Activated T-cell treated with anti-CD3 and anti-CD28 coated beads for 4 hours (primary cell): ENCODE measurements at regions not wholly inside any gene's neighbourhood (a gene's known extent, or its start where the extent isn't known, plus 50 kb on each side); places are given as distances from the start of the nearest gene placed in this dataset.

ENCODE experiments used
- DNase-seq: peaks from one replicate; pipeline ENCODE4 v3.0.0-alpha.2; 2020

DNA sequence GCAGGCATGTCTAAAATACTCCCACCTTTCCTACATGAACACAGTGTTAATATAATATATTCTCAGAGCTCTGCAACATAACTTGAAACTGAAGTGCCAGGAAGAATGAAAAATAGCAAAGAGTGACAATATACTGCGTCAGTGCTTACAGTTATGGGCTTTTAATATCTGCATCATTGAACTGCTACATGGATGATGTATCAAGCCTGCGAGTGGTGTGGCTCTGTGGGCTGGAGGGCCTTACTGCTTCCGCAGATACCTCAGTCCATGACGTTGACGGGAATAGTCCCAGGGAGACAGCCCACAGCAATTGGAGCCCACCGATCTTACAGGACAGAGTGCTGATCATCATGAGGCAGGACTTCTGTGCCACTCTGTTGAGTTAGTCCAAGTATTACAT, 727.0 kb downstream of the NR2F2 start:
- DNase-seq, result no peak

DNA sequence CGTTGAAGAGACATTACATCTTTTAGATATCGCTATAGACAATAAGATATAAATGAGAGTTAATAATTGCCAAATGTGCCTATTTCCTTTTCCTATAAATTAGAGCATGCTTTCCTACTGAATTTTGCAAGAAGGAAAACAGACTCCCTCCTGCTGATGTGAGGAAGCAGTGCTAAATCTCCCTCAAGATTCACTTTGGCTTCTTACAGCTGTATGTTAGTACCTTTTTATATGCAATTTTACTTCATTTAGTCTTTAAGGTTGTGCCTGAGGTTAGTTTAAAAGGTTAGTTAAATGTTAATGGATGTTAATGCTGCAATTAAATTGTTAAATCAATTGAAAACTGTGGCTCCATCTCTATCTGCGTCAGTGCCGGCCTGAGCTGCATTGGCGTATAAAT, 728.8 kb downstream of the NR2F2 start:
- no peak for DNase-seq

DNA sequence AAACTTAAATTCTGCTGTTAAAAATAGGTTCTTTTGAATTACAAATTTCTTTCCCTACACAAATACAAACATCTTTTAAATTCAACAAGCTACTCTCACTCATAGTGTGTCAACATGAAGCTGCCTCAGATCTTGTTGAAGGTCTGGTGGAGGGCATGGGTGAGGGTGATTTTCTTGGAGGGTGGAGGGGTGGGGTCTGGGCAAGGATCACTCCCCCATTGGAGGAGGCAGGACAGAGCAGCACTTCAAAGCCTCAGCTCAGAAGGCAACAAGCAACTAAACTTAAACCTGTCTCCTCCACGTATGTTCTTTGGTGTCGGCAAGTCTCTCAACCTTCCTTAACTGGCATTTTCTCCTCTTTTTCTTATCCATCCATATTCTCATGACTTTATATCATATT, 730.9 kb downstream of the NR2F2 start:
- no peak for DNase-seq

DNA sequence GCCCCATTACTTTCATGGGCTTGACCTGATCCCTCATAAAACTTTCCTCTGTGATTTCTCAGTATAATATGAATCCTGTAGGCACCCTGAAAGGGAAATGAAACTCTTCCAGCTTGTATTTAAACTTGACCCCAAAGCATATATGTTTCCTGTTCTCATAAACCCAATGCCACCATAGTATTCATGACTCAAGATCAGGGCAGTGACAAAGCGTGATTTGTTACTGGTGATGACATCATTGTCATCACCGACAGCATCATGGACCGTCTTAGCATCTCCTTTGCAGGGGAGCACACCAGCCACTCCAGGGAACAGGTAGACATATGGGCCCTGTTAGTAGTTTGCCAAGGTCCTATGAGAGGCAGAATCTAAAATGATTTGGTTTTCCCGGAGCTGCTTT, 741.2 kb downstream of the NR2F2 start:
- no peak for DNase-seq

DNA sequence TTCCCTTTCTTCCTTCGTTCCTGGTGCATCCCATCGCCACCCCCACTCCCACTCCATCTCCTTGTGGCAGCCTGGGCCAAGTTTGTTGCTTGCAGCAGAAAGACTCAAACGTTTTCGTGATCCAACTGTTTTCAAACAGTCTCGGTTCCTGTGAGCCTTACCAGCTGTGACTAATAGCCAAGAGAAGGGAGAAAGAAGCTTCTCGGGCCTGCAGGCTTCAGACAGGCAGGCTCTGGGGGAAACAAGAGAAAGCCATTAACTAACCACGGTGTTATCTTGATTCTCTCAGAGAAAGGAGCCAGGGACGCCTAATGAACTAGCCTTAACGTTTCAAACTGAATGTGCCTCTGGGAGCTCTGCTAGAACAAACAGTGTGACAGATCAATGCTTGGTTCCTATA, 742.0 kb downstream of the NR2F2 start:
- no peak for DNase-seq

DNA sequence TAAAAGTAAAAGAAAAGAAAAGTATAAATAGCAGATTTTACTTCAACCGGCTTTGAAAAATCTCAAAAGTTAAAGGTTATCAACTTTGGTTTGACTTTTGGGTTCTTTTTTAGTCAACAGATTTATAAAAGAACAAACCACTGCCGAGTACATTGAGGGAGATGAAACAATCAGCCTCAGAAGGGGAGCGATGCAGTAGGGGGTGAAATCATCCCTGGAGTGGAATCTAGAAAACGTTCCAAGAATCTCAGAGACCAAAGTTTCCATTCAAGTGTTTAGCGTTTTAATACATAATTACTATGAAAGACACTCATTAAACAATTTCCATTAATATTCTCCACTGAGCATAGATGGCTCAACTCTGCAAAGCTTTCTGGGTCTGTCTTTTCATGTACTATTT, 745.5 kb downstream of the NR2F2 start:
- no peak for DNase-seq

DNA sequence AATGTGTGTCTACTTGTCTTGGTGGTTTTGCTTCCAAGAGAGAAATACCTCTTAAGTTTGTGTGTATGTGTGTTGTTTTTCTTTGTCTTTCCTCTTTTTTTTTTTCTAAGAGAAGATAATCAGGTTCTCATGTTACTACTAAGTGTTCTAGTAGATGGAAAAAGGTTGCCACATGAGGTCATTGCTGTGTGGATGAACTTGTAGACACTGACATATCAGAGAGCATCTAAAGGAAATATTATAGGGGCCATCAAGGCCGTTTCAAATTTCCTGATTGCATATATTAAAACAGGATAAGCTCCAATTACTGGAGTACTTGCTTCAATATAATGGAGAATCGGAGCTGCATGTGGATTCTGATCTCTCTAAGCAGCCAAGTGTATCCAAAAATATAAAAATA, 747.5 kb downstream of the NR2F2 start:
- no peak for DNase-seq

DNA sequence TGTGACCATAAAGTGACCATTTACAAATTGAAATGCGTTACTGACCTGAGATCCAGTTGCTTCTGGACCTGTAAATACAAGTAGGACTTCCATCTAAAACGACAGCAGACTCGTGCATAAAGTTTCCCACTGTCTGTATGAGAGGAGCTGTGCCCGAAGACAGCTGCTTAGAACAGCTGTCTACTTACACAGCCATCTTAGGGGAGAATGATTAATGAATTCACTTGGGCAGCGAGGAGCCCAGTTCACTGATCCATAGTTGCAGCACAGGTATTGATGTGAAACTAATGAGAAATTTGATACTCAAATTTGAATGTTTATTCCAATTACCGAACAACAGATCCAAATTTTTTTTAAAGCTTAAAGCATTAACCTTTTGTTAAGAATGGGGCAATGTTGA, 748.1 kb downstream of the NR2F2 start:
- no peak for DNase-seq

DNA sequence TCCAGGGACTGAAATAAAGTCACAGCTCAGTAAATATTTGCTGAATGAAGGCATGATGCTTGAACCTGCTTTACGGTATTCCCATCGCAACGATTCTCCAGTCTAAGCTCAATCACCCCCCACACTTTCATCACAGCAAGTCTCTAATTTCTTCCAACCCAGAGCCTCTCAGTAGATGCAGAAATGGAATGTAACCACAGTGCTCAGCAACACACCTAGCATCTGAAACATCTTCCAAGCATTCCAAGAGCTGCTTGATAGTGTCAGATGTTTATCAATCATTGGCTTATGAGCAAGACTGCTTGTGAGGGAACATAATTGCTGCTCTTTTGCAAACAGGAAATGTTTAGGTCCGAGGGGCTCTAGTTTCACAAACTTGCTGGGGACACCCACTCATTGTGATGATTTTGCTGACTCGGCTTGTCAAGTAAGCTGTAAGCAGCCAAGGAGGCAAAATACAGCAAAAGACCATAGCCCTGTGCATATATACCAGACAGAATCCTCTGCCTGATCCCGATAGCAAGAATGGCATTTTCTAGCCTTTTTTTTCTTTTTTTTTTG, 751.2 kb downstream of the NR2F2 start:
- no peak for DNase-seq

DNA sequence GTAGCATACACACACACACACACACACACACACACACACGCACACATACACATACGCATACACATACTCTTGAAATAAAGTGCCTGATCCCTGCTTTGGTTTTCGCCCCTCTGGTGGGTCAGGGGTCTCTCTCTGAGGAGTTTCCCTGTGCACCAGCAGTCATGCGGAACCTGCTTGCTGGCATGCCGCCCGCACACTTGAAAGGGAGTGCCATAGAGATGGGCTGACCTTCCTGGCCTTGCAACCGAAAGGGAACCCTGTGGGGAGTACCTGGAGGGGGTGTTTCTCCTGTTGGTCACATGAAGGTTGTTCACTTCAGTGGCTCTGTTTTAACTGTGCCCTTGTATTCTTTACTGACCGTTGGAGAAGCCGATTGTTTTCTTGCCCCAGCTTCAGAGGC, 752.3 kb downstream of the NR2F2 start:
- DNase-seq, result no peak

DNA sequence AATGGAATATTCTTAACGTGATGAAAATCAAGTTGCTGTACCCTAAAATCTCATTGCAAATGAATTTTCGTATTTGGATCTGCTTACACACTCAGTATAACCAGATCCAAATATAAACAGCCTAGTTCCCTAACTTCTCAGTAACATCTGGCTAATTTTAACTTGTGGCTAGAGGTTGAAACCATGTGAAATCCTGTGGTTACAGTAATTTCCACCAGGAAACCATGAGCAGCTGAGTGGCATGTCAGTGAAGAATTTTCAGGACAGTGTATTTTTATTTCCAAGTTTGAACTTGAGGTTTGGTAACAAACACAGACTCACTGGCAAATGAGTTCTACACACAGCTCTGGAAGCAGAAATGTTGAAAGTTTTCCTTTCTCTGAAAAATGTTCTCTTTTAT, 754.1 kb downstream of the NR2F2 start:
- DNase-seq, result no peak

DNA sequence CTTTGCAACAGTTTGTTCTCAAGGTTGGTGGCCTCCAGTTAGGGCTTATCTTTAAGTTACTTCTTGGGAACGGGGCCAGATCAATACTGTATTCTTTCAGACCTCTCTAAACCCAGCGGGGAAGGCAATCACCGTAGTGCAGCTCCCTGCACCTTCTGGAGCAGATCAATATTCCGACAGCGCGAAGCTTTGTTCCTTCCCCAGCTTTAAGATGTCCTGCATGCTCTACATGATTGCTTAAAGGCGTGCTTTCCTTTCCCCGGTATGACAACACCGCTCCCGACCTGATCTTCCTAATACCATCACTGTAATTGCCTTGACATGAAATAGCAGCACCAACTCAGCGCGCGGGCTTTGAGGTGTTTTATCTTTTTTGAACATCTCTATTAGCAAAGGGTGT, 755.2 kb downstream of the NR2F2 start:
- no peak for DNase-seq

DNA sequence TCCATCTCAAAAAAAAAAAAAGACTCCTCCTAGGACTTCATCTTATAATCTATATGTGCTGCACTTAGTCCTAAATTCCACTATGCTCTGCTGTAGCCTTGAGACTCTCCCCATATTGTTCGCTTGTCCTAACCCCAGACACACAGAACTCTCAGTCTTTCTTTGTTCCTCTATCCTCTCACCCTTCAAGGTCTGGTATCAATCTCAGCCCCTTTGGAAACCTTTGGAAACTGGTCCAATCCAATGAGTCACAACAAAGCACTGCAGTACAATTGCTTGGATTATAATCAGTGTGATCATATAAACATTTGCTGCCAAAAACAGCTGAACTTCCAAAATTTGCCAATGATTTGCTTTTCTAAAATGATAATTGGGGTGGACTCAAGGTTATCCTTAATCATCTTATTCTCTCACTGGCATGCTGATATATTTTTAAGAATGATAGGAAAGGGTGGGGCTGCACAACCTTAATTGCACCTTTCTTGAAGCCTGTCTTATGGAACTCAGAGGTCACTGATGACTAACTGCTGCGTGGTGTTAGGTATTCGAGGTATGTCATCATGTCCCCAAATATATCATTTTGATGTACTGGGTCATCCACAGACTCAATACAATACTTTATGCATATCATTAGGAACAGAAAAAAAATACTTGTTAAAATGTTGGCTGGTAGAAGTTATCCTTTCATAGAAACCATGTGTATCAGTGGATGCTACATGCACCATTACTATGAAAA, 756.7 kb downstream of the NR2F2 start:
- no peak for DNase-seq

DNA sequence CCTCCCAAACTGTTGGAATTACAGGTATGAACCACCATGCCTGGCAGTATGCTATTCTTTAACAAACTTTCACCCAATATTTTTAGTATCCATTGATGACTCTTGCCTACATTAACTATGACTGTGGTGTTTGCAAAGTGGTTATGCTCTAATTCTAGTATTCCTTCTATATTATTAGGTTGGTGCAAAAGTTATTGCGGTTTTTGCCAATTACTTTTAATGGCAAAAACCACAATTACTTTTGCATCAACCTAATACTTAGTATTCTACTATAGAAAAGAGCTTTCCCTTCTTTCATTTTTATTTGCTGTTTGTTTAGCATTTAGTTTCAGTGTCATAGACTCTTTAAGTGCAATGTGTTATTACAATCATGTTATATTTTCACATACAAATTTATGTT, 760.6 kb downstream of the NR2F2 start:
- no peak for DNase-seq

DNA sequence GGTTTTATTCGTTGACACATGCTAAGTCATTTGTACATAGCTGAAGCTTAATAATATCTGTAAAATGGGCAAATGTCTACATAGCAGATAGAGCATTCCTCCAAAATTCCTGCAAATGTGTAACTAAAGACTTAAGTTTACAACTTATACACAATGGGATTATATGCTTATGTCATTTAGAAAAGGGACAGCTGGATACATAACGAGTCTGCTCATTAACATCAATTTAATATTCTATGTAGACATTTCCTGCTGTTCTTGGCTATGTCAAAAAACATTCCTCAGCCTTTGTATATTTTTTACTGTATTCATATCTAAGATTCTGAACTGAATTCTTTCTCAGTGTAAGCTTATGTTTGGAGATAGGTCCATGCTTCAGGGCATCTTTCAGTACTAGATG, 762.2 kb downstream of the NR2F2 start:
- no peak for DNase-seq

DNA sequence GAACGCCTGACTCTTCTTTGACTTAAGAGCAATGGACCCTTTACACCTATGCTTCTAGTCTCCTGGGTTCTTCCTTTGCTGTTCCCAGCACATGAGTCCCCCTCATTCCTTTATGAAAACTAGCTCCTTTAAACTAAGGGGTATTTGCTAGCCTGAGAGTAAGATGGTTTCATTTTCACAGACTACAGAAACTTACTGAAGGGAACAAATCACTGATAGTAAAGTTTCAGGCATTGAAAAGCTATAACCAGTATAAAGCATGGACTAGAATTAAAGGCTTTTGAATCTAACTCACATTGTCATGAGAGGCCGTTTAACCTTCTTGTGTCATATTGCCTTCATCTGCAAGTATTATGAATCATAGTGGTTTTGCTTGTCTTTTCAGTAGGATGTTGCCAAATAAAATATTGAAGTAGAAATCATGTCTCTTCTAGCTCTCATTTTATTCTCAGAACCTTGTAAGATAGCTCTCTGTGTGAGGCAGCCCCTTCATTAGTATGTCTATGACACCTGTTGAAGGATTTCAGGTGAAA, 765.9 kb downstream of the NR2F2 start:
- DNase-seq, result no peak

DNA sequence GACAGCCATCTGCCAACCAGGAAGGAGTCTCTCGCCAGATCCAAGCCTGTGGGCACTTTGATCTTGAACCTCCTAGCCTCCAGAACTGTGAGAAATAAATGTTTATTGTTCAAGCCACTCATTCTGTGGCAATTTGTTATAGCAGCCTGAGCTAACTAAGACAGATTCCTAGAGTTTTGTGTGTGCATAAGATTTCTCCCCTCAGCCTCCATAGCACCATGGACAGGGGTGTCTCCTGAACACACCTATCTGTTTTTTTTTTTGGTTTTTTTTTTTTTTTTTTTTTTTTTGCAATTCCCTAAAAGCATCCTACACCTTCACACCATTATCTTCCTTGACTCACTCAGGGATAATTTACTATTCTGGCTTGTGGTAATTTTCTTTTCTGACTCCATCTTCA, 768.5 kb downstream of the NR2F2 start:
- no peak for DNase-seq

DNA sequence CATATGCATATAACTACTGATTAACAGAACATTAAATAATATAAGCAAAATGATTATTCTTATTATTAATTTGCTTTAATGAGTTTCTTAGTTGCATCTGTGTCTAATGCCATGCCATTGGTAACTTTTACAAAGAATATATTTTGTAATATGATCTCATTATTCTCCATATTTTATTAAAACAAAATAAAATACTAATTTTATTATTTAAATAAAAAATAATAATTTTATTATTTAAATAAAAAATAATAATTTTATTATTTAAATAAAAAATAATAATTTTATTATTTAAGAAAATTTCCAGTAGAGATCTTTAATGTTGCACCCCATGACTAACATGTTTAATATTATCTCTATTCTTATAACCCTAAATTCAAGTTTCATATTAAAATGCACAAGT, 771.1 kb downstream of the NR2F2 start:
- DNase-seq, result no peak

DNA sequence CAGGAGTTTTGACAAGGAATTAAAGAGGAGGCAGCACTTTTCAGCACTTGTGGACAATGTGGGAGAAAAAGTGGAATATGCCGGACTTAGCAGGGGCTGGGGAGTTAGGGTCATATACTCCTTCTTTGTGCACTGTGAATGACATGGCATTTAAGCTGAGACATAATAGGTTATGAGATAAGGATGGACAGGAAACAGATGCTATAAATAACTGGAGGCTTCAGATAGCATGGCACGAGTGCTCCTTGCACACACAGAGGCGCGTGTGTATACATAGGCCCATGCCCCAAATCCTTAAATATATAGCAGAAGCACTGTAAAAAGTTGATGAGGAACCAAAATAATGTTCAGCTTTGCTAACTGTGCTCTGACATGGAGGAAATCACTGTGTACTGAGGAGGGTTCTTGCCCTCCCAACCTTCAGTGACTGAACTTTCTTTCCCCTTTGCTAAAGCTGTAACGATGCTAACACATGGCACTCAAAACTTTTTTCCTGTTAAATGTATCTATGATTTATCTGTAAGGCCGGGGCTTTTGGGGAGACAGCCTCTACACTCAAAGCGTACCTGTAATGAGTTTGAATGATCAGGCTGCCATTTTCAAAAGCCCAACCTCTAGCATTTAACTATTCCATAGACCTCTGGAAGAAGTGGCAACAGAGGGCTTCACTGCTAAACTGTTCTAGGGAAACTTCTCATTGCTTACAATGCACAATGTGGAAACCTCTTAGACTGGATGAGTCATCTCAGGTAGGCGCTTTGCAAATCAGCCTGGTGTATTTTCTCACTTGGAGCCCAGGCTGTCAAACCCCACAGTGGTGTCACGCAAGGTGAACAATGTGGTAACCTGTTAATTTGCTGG, 784.6 kb downstream of the NR2F2 start:
- no peak for DNase-seq

DNA sequence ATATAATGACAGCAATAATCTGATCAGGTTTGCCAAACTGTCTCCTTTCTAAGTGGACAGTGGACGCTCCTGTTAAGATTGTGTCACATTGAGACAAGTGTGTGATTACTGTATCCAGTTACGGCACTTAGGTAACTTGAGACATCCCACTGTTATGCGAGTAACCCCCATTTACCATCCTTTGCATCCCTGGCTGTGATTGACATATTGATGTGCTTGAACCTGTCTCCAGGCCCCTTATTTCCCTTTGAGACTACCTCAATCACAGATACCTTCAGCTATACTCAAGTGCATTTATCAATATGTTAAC, 785.2 kb downstream of the NR2F2 start:
- no peak for DNase-seq

DNA sequence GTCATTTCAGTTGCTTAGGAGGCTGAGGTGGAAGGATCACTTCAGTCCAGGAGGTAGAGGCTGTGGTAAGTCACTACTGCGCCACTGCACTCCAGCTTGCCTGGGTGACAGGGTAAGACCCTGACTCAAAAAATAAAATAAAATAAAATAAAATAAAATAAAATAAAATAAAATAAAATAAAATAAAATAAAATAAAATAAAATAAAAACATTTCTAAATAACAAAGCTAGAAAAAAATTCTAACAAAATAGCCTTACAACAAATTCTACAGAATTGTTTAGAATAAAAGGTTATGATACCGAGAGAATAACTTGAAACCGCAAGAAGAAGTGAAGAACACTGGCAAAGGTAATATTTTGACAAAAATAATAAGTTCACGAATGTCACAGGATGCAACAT, 794.3 kb downstream of the NR2F2 start:
- no peak for DNase-seq

DNA sequence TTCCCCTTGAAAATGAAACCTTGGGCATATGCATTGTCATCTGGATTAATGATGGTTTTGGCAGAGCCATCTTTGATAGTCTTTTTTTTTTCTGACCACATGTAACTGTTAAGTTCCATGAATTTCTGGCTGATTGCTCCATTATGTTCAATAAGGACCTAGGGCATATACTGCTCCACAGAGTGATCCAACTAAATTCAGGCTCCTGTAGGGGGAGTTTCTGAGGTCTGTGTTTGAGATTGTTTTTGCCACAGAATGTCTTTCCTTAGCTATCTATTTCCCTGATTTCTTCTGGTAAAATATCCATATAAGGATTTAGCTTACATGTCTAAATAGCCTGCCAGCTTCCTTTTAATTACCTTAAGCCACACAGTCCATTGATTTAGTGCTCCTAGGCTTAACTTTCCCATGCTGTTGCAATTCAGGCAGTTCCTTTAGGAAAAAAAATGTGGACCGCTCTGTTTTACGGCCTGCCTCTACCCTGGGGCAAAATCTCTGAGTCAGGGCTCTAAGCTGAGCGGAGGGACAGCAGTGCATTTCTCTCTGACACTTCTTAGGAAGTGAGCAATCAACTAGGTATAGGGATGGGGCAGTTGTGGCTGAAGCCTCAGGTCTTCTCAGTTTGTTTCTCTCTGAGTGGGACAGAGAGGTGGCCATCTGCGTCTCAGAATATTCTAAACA, 796.2 kb downstream of the NR2F2 start:
- no peak for DNase-seq

DNA sequence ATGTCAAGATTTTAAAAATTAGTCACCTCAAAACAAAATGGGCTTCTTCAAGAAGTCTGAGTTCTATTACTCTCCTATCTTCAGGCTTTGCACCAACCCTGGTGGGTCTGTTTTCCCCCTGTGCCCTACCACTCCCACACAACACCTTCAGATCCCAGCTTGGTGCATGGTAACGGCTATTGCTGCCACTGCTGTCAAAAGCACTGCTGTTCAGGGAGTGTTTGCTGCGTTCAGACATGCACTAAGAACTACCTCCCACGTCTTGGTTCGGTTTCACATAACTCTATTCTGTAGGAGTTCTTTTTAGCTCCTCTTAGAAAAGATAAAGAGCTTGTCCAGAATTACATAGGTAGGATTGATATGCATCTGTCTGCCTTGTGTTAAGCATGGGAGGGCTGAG, 799.2 kb downstream of the NR2F2 start:
- DNase-seq, result no peak

DNA sequence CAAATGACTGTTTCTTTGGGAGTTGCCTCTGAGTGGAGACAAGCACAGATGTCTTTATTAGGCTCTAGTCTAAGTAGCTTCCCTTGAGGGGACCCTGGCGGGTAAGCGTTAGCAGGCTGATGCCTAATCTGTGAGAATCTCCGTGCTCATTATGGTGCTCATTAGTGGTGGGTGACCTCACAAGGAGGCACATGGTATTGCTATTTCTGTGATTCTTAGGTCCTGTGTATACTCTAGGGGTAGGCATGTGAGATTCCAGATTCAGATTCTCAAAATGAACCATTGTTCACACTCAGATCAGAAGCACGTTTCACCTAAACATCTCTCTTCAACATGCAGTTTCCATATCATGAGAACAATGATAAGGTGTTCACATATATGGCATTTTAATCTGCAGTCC, 809.7 kb downstream of the NR2F2 start:
- no peak for DNase-seq
